ENCODE measurements at regions not wholly inside any gene's neighbourhood (a gene's known extent, or its start where the extent isn't known, plus 50 kb on each side); places are given as distances from the start of the nearest gene placed in this dataset.

- no peak for TF ChIP-seq CTCF (IDR thresholded peaks at IDR 0.05)
- no peak for TF ChIP-seq POLR2A (IDR thresholded peaks at IDR 0.05)
Observed at GRCh38 chr16:79938575-79938974, 338.0 kb upstream of the MAF start.

Measured in right lobe of liver (tissue), 4 donors.